DOHH2 (cell line): ENCODE measurements at regions not wholly inside any gene's neighbourhood (a gene's known extent, or its start where the extent isn't known, plus 50 kb on each side); places are given as distances from the start of the nearest gene placed in this dataset.

Source experiments
- H3F3A ChIP-seq: fragments of 200-600 bp; sonication (generic), shearing (Covaris generic); 2 replicates; pipeline ENCODE4 v1.6.0; 2016; ENCODE audit warnings: antibody characterized with exemption, mild to moderate bottlenecking; ENCODE audit not compliant: control insufficient read depth, insufficient read depth
- H3K27ac ChIP-seq: fragments of 200-600 bp; sonication (generic); 2 replicates; pipeline ENCODE4 v1.5.1; 2014; ENCODE audit warnings: low read depth, mild to moderate bottlenecking, low read length, moderate library complexity
- H3K27me3 ChIP-seq: fragments of 200-600 bp; sonication (generic); 2 replicates; pipeline ENCODE4 v1.6.1; 2014; ENCODE audit warnings: mild to moderate bottlenecking, low read length, mixed read lengths; ENCODE audit not compliant: control insufficient read depth
- H3K36me3 ChIP-seq: fragments of 200-600 bp; sonication (generic); 2 replicates; pipeline ENCODE4 v1.6.1; 2014; ENCODE audit warnings: mild to moderate bottlenecking, low read length, moderate library complexity, mixed read lengths; ENCODE audit not compliant: control insufficient read depth
- H3K4me1 ChIP-seq: fragments of 200-600 bp; sonication (generic); 2 replicates; pipeline ENCODE4 v1.6.1; 2014; ENCODE audit warnings: mild to moderate bottlenecking, low read length, mixed read lengths; ENCODE audit not compliant: control insufficient read depth
- H3K4me2 ChIP-seq: fragments of 200-600 bp; sonication (generic); 2 replicates; pipeline ENCODE4 v1.6.0; 2014; ENCODE audit warnings: mild to moderate bottlenecking, low read length, moderate library complexity
- H3K4me3 ChIP-seq: fragments of 200-600 bp; sonication (generic); 2 replicates; pipeline ENCODE4 v1.5.1; 2014; ENCODE audit warnings: mild to moderate bottlenecking, low read length, mixed read lengths
- H3K79me2 ChIP-seq: fragments of 200-600 bp; sonication (generic); 2 replicates; pipeline ENCODE4 v1.6.1; 2014; ENCODE audit warnings: mild to moderate bottlenecking, low read length, mixed read lengths; ENCODE audit not compliant: control insufficient read depth
- H3K9me2 ChIP-seq: fragments of 200-600 bp; sonication (generic); replicated peaks from 2 replicates; pipeline ENCODE4 v1.6.1; 2014; ENCODE audit warnings: mild to moderate bottlenecking, low read length, mixed read lengths; ENCODE audit not compliant: control insufficient read depth
- H3K9me3 ChIP-seq: fragments of 200-600 bp; sonication (generic); 2 replicates; pipeline ENCODE4 v1.6.1; 2014; ENCODE audit warnings: antibody characterized with exemption, low read length, mixed read lengths; ENCODE audit not compliant: control insufficient read depth, insufficient read depth
- H4K20me1 ChIP-seq: fragments of 200-600 bp; sonication (generic); 2 replicates; pipeline ENCODE4 v1.6.0; 2014; ENCODE audit warnings: low read depth, mild to moderate bottlenecking, antibody characterized with exemption, low read length, moderate library complexity; ENCODE audit not compliant: control insufficient read depth, insufficient read depth
- EZH2phosphoT487 ChIP-seq: fragments of 200-600 bp; sonication (generic); IDR thresholded peaks from 2 replicates; pipeline ENCODE4 v1.6.1; 2017; ENCODE audit warnings: borderline replicate concordance, mild to moderate bottlenecking, antibody characterized with exemption, low read length, moderate library complexity, mixed read lengths
- TF ChIP-seq, protein P1 (sequence below): fragments of 200-600 bp; sonication (generic); IDR thresholded peaks from one replicate; pipeline ENCODE4 v1.5.1; 2014; ENCODE audit warnings: antibody characterized with exemption, mild to moderate bottlenecking, low read depth, low read length; ENCODE audit not compliant: poor library complexity, severe bottlenecking

DNA sequence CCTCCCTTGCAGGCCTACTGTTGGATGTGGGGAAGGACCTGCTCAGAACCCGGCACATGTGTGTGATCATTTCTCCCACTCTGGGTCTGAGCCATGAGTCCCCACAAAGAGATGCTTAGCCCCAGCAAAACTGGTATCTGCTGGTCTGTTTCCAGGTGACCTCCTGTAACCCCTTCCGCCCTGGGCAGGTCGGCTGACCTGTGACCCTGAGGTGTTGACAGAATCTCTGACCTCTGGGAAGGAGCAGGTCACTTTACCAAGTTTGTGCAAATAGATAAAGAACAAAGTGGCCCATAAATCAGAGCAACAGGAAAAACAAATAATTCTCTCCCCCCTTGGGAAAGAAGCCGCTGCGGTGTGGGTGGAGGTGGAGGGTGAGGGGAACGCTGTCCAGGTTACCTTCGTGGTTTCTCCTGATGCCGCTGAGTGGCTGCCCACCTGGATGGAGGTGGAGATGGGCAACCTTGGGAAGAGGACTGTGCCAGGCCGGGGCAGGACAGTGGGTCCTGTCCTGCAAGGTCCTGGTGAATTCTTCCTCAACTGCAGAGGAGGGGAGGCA lies 174.0 kb upstream of the MYCN start:
- Histone ChIP-seq H3K79me2 (no peaks in the 10 kb centered on the region), H3K4me2 (no peak overlapping the region), H3K27me3 (no peaks in the 10 kb centered on the region), H3K9me3 (no peaks in the 10 kb centered on the region), H3F3A (no peaks in the 10 kb centered on the region), H3K9me2 (no peaks in the 10 kb centered on the region), H4K20me1 (no peaks in the 10 kb centered on the region), H3K4me1 (no peaks in the 10 kb centered on the region), H3K27ac (no peak overlapping the region), H3K36me3 (no peaks in the 10 kb centered on the region), H3K4me3 (no peak overlapping the region)
- TF ChIP-seq, protein P1, sequence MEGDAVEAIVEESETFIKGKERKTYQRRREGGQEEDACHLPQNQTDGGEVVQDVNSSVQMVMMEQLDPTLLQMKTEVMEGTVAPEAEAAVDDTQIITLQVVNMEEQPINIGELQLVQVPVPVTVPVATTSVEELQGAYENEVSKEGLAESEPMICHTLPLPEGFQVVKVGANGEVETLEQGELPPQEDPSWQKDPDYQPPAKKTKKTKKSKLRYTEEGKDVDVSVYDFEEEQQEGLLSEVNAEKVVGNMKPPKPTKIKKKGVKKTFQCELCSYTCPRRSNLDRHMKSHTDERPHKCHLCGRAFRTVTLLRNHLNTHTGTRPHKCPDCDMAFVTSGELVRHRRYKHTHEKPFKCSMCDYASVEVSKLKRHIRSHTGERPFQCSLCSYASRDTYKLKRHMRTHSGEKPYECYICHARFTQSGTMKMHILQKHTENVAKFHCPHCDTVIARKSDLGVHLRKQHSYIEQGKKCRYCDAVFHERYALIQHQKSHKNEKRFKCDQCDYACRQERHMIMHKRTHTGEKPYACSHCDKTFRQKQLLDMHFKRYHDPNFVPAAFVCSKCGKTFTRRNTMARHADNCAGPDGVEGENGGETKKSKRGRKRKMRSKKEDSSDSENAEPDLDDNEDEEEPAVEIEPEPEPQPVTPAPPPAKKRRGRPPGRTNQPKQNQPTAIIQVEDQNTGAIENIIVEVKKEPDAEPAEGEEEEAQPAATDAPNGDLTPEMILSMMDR, result no peak
- TF ChIP-seq EZH2phosphoT487, result no peak

DNA sequence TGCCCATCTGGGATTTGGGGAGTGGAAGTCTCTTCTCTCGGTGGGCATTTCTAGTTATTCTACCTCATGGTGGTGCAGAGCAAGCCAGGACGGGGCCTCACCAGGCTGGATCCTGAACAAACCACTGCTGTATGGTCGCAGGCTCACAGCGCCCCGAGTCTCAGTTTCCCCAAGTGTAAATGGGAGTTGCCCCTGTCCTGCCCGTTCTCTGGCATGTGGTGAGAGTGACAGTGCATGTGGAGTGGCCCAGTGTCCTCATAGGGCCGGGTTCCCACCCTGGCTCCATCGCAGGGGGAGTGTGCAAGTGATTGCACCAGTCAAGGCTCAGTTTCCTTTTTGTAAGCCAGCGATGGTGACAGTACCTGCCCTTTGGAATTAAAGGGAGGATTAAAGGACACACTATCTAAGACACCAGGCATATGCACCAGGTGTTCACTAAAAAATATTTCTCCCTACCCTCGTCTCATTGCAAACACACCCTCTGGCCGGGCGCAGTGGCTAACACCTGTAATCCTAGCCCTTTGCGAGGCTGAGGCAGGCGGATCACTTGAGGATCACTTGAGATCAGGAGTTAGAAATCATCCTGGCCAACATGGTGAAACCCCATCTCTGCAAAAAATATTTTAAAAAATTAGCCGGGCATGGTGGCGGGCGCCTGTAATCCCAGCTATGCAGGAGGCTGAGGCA lies 173.3 kb upstream of the MYCN start:
- no peaks in the 10 kb centered on the region for H4K20me1 ChIP-seq
- H3K27me3 ChIP-seq, result no peaks in the 10 kb centered on the region

DNA sequence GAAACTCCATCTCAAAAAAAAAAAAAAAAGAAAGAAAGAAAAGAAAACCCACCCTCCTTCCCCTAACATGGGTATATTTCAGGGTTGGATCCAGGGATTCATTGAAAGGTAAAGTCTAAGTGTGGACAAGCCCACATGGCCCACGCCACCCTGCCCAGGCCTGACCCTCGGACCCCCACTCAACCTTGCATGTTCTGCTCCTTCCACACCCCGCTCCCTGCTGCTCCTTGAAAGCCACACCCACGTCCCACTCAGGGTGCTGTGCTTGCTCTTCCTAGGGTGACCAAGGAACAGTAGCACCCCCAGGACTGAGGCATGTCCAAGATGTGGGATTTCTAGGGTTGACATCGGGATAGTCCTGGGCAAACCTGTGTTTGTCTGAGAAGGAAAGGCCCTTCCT lies 172.7 kb upstream of the MYCN start:
- H3K27me3 ChIP-seq, result no peaks in the 10 kb centered on the region
- TF ChIP-seq, protein P1, result no peak
- no peak for TF ChIP-seq EZH2phosphoT487
- H3K4me2 ChIP-seq, result no peak overlapping the region
- H3K4me1 ChIP-seq, result no peaks in the 10 kb centered on the region
- no peaks in the 10 kb centered on the region for H3K36me3 ChIP-seq
- no peak overlapping the region for H3K4me3 ChIP-seq
- no peaks in the 10 kb centered on the region for H4K20me1 ChIP-seq
- no peaks in the 10 kb centered on the region for H3K9me2 ChIP-seq
- no peak overlapping the region for H3K27ac ChIP-seq
- H3K9me3 ChIP-seq, result no peaks in the 10 kb centered on the region
- no peaks in the 10 kb centered on the region for H3F3A ChIP-seq
- no peaks in the 10 kb centered on the region for H3K79me2 ChIP-seq

More for the DNA sequence above, 173.3 kb upstream of the MYCN start:
- H3K9me3 ChIP-seq, result no peaks in the 10 kb centered on the region
- H3K36me3 ChIP-seq, result no peaks in the 10 kb centered on the region
- no peak overlapping the region for H3K4me3 ChIP-seq
- no peaks in the 10 kb centered on the region for H3K79me2 ChIP-seq
- H3K9me2 ChIP-seq, result no peaks in the 10 kb centered on the region
- no peaks in the 10 kb centered on the region for H3K4me1 ChIP-seq
- TF ChIP-seq EZH2phosphoT487, result no peak
- TF ChIP-seq, protein P1, result no peak
- no peak overlapping the region for H3K27ac ChIP-seq
- no peak overlapping the region for H3K4me2 ChIP-seq
- H3F3A ChIP-seq, result no peaks in the 10 kb centered on the region
